GM18505 (cell line): ENCODE measurements at regions not wholly inside any gene's neighbourhood (a gene's known extent, or its start where the extent isn't known, plus 50 kb on each side); places are given as distances from the start of the nearest gene placed in this dataset.

Source experiments
- ATAC-seq: cut with Tn5 transposase; IDR thresholded peaks from one replicate; pipeline ENCODE4 v1.9.1; 2021; ENCODE audit not compliant: unreplicated experiment
- POLR2A ChIP-seq: IDR thresholded peaks from 4 replicates; pipeline ENCODE4 v1.6.1; 2011; ENCODE audit warnings: borderline replicate concordance; ENCODE audit not compliant: insufficient read depth, insufficient read length; ENCODE audit errors: extremely low read depth

DNA sequence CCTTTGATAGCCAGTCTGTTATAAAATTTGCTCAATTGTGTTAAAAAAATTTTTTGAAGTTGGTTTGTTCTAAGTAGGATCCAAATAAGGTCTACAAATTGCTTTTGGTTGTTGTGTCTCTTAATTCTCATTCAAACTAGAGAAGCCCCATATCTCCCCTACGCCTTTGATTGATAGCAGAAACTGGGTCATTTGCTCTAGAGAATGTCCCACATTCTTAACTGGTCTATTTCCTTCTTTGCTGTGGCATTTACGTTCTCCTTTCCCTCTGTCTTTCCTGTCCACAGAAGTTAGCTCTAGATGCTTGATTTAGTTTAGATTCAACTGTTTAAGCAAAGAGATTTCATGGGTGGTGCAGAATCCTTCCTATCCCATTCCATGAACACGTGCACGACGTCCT is 174.6 kb upstream of the SVIL start:
- ATAC-seq = no peak

DNA sequence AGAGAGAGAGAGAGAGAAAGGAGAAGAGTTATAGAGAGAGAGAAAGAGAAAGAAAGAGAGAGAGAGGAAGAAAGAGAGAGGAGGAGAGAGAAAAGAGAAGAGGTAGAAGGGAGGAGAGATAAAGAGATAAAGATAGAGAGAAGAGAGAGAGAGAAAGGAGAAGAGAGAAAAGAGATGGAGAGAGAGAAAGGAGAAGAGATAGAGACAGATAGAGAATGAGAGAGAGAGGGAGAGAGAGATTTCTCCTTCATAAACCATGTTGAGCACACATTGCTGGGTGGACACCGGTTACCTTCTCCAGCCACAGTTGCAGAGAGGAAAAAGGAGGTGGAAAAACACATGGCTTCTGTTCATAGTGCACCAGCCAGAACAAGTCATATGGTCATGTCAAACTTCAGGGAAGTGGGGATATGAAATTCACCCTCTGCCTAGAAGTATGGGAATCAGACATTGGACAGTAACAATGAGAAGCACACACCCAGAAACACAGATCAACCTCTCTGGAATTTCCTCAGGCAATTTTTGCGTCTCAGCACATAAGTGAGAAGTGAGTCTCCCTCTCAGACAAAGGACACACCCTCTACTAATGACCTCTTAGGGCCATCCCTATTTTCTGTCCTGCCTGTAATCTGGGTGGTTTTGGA is 172.5 kb upstream of the SVIL start:
- no peak for ATAC-seq
- TF ChIP-seq POLR2A = no peak

More for the DNA sequence above, 174.6 kb upstream of the SVIL start:
- TF ChIP-seq POLR2A = no peak

DNA sequence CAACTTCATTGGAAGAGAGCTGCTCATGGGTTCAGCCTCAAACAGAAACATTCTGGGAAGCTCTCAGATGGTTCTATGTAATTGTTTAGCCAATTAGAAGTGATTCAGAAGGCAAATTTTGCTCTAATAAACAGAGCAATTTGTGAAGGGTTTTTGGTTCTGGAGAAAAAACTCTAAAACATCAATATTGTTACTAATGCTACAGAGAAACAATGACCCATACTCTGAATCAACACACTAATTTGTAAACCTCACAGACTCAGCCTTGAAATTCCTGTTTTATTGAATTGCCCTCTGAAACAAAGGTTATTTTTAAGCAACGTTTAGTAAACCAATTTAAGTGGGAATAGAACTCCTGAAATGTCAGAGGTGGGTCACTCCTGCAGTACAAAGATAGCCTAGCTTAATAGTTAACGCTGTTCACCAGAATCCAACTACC is 171.6 kb upstream of the SVIL start:
- TF ChIP-seq POLR2A = no peak
- ATAC-seq = no peak

DNA sequence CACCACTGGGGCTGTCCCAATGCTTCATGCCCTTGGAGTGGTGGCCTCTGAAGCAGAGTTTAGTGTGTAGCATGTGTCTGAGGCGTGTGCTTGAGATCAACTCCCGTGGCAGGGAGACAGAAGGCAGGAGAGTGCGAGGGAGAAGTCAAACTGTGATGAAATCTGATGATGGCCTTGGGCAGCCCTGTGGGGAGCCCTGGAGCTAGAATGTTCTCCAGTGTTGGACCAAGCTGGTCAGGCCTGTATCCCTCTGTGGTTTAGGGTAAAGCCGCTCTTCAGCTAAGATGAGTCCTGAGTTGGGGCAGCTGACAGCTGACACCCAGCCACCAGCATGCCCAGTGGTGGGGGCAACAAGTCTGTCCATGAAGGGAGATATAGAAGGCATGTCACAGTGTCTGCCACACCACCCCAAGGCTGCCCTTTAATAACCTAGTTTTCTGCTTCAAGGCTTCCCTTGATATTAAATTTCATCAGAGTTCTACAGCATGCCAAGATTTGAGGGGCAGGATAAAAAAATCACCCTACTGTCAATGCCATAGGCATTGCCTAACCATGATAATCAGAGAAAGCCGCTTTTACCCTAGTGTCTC is 170.5 kb upstream of the SVIL start:
- no peak for TF ChIP-seq POLR2A
- ATAC-seq = no peak

DNA sequence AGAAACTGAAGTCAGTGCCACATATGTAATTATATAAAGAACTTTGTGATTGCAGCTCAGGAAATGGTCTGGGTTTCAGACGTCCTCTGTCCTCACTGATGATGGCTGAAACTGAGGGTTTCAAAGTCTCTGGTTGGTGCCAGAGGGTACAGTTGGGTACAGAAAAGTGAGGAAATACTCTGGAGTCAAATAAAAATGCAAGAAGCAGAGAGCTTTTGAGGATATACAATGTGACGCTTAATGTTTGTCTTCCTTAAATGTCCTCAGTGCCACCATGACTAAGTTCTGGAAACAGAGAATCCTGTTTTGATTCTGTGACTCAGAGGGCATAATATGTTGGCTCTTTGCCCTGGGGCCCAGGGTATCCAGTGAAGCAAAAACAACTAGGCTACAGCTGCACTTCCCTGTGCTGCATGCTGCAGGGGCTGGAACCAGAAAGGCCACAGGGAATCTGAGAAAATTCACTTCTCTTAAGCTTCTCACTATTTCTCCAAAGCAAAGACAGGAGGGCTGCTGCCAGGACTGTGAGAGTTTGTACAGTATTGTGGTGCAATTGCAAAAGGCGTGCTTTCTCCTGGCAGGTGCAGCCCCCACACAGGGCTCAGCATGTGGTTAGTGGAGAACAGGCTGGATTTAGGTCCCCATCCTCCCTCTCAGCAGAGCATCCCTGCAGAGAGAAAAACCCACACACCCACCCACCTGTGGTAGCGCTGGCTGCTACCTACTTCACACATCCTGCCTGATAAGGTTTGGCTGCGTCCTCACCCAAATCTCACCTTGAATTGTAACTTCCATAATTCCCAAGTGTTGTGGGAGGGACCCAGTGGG is 169.5 kb upstream of the SVIL start:
- ATAC-seq = no peak
- no peak for TF ChIP-seq POLR2A

DNA sequence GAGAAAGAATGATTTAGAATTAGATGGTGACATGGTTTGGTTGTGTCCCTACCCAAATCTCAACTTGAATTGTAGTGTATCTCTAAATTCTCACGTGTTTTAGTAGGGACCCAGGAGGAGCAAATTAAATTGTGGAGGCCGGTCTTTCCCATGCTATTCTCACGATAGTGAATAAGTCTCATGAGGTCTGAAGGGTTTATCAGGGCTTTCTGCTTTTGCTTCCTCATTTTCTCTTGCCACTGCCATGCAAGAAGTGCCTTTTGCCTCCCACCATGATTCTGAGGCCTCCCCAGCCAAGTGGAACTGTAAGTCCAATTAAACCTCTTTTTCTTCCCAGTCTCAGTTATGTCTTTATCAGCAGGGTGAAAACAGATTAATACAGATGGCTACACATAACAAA is 167.4 kb upstream of the SVIL start:
- ATAC-seq = no peak
- no peak for TF ChIP-seq POLR2A

DNA sequence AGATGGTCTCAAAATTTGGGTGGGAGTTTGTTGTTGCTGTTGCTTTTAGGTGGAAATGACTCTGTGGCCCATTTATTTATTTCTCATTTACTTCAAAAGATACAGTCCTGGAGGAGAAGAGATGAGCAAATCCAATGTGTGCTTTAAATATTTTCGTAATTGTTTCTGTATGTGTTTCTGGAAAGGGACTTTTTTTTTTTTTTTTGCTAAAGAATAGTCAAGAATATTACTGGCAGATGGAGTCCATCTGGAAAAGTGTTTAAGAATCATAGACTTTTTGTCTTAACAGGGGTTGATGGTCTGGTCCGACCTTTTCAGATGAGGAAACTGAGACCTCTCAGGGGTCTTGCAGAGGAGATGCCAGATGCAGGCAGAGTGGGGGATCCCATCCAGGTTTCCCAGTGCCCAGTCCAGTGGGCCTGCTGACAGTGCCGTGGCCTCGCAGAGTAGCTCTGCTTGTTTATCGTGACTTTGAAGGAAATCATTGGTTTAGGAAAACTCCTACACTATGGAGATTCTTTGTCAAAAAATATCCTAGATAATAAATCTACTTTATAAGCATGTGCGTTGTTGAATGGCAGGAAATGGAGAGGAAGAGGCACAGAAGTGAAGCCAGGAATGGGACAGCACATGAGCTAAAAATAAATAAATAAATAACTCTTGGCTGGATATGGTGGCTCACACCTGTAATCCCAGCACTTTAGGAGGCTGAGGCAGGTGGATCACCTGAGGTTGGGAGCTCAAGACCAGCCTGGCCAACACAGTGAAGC is 164.3 kb upstream of the SVIL start:
- no peak for ATAC-seq
- no peak for TF ChIP-seq POLR2A

DNA sequence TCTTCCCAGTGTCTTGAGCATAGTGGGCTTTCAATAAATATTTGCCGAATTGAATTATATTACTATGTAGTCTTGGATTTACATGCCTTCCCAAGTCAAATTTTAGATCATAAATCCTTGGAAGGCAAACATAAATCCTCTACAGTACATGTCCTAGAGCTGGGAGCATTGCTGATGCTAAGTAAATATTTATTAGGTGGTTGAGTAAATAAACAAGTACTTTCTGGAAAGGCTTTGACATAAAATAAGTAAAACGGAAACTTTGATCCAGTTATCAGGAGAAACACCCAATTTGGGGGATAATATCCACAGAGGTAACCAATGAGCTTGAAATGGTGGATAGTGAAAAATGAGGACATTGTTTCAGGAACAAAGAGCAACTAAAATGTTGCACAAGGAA is 162.8 kb upstream of the SVIL start:
- no peak for TF ChIP-seq POLR2A
- ATAC-seq = no peak

DNA sequence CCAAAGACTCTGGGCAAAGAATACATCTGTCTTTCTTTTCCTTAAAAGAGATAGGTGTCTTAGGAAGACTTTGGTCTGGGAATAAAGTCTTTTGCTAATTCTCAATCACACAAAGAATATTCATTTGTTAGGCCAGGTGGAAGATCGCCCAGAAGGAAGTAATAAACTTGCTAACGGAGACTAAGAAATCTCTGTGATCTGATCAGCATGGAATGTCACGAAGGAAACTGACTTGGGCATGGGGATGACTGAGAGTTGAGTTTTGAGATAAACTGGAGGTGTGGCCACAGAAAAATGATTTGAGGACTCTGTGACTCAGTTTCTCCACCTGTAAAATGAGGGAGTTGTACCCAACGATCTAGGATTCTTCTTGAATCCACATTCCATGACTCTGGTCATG is 161.1 kb upstream of the SVIL start:
- no peak for TF ChIP-seq POLR2A
- ATAC-seq = no peak

DNA sequence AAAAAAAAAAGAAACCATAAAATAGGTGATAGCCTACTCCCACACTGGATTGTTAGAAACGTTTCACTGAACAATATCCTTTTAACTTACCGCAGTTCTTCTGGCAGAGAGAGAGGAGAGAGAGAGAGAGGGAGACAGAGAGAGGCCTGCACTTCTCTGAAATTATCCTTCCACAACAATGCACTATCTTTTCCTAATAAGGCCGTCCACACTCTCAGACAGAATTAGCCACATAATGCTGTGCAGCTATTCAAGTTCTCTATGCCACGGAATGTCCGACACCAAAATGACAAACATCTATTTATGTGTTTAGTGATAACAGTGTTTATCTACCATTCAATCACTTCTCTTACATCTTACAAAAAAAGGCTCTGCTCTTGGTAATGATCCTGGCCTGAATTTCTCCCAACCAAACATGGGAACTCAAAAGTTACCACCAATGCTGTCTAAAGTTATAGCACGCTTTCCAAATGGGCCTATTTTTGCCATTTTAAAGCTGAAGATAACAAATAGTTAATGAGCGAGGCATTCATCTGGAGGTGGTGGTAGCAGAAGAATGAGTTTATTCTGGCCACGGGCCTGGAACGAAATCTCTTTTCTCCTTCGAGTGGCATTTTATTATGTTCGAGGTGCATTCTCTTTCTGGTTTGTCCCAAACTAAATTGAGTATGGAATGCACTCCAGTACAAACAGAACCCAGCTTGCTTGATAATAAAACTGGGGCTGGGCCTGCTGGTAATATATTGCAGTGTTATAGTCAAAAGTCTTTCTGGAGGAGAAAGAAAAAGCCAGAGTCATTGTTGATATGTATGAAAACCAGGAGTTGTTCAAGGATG is 160.2 kb upstream of the SVIL start:
- no peak for ATAC-seq
- no peak for TF ChIP-seq POLR2A

DNA sequence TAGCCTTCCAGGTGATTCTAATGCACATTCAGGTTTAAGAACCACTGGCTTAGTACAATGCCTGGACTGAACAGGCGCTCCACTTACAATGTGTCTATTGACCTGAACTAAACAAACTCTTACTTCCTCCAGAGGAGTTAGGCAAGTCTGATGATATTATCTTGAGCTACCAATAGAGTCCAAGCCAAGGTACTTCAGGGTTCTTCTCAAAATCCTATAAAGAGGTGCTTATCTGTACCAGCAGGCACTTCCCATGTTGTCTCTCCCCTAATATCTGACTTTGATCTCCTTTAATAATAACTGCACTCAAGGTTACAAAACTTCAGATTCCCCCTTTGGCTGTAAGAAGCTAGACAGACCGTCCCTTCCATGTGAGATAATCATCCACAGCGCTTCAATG is 157.0 kb upstream of the SVIL start:
- no peak for ATAC-seq
- no peak for TF ChIP-seq POLR2A

DNA sequence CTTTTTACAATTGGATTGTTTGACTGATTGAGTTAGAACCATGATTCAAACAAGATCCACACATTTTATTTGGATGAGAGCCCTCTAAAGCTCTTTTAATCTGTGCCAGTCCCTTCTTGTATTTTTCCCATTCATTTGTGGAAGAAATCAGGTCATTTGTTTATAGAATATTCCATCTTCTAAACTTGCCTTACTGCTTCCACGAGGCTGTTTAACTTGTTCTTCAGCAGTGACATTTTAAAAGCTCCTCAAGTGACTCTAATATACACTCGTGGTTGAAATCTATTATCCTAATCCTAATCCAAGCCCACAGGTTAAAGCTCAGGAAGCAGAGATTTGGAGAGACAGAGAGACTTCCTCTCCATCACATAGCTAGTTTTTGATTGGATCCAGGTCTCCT is 155.4 kb upstream of the SVIL start:
- no peak for ATAC-seq
- no peak for TF ChIP-seq POLR2A
